SKM-1 (cell line): ENCODE measurements at regions not wholly inside any gene's neighbourhood (a gene's known extent, or its start where the extent isn't known, plus 50 kb on each side); places are given as distances from the start of the nearest gene placed in this dataset.

Experiments
- DNase-seq: peaks from one replicate; lab custom pipeline; 2025; ENCODE audit not compliant: unreplicated experiment; lab: John Stamatoyannopoulos, UW

DNA sequence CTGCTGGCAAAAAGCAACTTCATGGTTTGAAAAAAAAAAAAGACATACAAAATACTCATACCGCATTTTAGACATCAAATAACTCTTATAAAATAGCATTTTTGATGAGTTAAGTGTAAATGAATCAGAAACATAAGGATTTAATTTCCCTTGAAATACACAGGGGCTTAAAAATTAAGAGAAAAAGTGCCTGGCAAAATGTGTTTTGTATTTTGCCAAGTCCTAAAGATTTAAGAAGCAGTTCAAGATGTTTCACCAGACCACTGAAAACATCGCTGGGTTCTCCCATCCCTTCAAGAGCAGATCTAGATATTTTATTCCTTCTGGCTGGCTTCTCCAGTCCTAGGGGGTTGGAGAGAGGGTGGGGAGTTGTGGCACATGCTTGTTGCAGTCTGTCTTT is 396.4 kb downstream of the INHBA start:
- no peak for DNase-seq

DNA sequence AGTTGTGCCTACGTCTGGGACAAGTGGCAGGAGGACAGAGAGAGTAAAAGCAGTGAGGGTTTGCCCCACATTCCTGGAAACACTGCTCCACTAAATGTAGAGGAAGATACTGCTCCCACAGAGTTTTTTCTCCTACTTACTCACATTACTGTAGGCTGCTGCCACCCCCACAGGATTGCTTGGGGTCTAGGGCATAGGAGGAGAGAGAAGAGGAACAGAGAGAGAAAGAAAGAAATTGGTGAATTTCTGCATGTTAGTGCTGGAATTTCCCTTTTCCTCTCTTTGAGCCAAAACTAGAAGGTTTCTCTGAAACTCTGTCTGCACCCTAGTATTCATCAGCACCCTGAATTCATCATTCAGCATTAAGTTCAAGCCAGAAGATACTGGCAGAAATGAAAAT is 397.9 kb downstream of the INHBA start:
- DNase-seq, result no peak

DNA sequence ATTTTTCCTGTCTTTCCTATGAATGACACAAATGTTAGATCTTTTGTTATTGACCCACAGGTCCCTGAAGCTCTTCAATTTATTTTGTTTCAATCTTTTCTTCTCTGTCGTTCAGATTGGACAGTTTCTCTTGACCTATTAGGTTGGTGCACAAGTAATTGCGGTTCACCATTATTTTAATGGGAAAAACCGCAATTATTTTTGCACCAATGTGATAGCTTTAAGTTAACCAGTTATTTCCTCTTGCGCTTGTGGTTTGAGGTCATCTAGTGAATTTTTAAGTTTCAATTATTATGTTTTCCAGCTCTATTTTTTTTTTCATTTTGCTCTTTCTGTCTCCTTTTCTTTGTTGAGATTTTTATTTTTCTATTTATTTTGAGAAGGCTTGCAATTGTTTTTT is 399.2 kb downstream of the INHBA start:
- DNase-seq, result no peak

DNA sequence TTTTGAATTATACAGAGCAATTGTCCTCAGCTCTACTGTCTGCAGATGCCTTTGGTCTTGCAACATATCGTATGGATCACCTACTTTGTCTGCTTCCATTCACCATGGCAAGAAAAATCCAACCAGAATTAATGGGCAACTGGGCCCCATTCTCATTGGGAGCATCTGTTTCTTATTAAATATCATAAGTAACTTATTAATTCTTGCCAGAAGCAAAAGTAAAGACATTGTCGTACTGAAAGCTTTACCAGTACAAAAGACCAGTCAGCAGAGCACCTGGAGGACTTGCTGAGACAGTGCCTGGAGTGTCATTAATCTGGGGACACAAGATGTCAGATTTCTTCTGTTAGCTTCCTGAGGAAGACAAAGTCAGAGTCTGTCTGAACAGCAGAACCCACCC is 404.5 kb downstream of the INHBA start:
- DNase-seq, result no peak

DNA sequence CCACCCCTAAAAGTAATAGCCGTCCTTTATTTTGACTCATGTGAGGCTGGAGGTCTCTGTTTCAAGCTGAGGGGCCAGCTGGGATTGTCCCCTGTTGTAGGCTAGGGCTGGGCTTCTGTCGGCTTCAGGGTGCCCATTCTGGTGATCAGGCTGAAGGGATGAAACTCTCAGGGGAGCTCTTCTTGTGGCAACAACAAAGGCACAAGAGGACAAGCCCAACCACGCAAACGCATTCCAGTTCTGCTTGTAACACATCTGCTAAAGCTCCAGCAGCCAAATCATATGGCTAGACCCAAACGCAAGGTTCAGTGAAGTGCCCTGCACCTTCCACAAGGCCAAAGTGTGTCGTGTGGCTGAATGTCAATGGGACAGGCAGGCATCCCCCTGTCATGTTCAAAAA is 405.7 kb downstream of the INHBA start:
- DNase-seq, result no peak

DNA sequence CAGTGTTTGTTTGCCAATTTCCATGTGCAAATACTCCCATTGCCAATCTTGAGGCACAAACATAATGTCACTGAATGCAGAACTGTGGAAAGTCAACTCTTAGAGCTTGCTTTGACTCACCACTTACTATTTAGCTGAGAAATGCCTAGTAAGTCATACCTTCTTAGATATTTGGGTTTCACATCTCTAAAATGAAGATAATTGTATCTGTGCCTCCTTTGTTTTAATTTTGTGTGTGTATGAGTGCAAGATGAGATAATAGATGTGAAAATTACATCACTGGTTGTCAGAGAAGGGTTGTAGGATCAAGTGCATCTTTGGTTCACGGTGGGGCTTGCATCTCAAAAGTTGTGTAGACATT is 407.5 kb downstream of the INHBA start:
- no peak for DNase-seq

DNA sequence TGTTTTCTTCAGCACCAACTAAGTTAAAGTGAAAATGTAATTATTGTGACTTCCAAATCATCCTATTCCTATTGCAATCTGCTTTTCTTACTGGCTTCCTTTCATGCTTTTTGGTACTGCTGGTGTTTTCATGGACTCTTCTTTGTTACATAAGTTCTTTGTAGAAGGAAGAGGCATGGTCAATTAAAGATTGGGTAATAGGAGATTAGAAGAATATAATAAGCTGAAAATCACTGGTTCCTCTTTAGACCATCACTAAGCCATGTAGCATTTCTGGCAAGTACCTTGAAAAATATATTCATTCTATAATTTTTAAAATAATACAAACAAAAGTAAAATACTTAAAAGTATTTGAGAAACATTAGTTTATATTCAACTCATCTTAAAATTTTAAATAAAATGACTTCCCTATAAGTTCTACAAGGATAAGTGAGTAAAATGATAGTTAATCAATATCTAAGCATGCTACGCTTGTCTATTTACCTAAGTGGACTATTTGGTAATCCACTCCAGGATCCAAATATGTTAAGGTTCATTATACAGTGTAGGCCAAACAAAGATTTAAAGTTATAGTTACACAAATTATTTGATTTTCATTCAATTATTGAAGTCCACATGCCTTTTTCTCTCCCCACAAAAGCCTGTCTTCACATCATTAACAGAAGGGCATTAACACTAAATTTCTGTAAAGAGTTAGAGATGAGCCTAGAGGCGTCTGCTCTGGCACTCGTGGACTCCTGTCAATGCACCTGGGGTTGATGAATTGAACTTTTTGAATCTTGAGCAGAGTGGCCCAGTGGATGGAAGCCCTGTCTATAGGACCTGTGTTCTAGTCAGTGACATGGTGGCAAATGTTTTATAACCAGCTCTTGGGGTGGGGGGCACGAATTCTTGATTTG is 408.1 kb downstream of the INHBA start:
- DNase-seq, result peak; percentile 8

DNA sequence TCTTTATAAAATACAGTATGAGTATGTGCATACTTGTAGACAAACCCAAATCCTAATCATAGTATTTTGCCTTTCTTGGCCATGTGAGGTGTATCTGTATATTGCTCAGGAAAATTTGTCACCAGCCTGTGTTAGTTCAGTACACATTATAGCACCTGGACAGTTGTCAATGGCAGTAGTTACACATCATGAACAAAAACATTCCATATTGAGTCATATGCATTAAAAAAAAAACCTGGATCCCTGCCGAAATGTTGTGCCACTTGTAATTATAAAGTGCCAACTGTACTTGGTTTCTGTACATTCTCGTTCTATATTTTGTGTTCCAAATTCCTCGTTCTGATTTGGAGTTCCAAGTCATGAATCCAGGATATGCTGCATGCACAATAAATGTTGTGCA is 410.4 kb downstream of the INHBA start:
- DNase-seq, result no peak

DNA sequence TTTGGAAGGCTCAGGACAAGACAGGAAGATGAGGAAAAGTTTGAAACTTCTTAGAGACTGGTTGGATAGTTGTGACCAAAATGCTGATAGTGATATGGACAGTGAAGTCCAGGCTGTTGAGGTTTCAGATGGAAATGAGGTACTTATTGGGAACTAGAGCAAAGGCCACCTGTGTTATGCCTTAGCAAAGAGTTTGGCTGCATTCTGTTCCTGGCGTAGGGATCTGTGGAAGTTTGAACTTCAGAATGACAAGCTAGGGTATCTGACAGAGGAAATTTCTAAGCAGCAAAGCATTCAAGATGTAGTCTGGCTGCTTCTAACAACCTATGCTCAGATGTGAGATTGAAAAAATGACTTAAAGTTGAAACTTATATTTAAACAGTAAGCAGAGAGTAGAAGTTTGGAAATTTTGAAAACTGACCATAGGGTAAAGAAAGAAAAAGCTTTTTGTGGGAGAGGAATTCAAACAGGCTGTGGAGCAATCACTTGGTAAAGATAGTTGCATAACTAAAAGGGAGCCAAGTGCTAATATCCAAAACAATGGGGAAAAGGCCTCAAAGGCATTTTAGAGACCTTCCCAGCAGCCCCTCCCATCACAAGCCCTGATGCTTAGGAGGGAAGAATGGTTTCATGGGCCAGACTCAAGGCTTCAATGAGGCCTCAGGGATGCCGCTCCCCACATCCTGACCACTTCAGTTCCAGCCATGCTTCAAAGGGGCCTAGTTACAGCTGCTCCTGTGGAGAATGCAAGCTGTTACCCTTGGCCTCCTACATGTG is 415.1 kb downstream of the INHBA start:
- DNase-seq, result no peak

DNA sequence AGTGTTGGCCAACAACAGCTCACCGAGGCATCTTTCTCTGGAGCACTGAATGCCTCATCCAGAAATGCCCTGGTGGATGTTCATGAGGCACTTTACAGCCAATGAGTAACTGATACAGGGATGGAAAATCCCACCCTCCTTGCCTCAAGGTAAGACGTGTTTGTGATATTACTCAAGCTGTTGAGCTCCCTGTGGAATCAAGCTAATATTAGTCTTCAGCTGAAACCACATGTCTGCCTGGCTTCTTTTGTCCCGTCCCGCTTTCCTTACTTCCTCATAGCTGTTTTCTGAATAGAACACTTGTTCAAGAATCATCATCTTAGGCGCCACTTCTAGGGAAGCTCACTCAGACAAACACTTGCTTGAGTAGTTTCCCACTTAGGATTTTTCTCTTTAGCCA is 422.4 kb downstream of the INHBA start:
- no peak for DNase-seq

DNA sequence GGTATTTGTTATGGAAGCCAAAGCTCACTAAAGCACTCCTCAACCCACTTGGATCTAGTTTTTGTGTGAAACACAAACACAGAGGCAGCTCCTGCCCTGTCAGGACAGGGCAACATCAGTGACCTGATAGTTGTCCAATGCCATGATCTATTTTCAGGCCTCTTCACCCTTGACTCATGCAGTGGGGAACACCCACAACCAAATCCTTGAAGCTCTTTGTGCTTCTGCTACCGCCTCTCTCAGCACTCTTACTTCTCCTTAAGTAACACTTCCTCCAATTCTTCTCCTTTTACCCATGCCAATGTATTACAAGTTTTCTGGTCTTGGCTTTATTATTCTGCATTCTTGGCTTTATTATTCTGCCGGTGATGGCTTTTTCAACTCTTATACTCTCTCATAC is 425.3 kb downstream of the INHBA start:
- peak; percentile 2 for DNase-seq

DNA sequence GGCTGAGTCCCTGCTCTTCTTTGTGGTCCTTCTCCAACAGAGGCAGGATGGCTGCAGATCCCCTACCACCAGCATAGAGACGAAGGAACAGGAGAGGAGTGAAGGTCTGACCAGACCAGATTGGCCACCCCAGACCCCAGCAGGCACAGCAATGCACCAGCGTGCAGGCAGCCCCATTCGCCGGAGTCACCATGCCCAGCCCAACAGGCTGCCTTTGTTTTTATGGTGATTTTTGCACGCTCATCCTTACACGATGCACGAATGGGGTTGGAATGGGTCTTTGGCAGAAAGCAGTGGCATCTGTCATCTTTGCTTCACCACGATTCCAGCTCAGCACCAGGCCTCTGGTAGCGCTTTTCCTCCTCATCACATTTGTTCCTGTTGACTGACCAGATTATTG is 427.6 kb downstream of the INHBA start:
- DNase-seq, result no peak

DNA sequence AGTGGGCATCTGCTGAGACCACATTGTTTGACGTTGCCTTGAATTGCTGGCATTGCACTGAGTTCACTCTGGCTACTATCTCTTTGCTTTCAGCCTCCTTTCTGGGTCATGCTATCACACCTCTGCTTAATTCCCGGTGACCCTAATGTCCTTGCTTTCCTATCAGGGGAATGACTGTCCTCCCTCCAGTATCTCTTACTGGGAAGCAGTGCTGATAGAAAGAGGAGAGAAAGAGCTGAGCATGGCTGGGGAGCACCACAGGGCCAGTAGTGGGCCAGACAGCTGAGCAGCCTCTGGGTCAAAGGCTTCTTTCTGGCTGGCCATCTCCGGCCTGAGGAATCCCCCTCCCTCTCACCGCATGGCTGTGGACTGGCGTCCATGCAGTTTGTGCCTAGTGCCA is 428.7 kb downstream of the INHBA start:
- no peak for DNase-seq

DNA sequence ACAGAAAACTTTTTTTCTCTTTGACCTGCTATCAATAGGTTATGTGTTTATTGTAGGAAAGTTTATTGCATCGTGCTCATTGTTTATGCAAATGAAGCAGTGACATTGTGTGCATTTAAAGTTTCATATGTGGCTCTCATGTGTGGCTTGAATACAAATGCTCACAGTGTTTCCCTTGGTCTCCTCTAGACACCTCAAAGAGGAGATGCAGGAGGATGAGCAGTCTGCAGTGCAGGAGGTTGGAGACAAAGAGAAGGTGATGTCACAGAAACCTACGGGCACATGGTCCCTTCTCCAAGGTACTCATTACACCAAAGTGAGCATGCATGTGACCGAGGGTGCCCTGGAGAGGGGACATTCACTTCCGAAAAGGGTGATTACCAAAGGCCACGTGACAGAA is 430.2 kb downstream of the INHBA start:
- DNase-seq, result no peak

DNA sequence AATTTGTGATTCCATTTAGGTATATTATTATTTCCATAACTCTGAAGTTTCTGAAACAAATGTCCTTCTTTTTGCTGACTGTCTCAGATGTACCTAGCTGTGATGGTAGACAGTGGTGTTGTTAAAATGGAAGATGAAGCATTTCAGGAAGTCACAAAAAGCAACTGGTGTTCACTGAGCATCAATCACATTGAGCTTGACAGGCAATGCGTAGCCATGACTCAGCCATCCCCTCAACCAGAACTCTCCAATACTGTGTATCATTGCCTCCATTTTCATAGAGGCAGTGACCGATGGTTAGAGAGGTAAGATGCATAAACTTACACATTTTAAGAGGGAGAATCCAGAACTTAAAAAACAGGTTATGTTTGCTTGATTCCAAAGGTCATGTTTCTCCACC is 434.0 kb downstream of the INHBA start:
- DNase-seq, result no peak

DNA sequence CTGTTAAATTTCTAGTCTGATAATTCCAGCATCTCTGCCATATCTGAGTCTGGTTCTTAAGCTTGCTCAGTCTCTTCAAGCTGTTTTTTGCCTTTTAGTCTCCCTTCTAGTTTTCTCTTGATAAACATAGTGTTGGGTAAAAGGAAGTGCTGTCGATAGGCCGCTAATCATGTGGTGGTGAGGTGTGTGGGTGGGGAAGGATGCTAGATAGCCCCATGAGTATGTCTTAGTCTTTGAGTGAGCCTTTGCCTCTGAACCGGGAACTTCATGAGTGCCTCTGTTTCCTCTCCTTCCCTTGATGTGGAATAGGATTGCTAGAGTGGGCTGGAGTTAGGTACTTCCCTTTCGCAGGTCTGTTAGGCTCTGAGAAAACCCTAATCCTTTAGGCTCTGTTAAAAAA is 441.8 kb downstream of the INHBA start:
- no peak for DNase-seq

DNA sequence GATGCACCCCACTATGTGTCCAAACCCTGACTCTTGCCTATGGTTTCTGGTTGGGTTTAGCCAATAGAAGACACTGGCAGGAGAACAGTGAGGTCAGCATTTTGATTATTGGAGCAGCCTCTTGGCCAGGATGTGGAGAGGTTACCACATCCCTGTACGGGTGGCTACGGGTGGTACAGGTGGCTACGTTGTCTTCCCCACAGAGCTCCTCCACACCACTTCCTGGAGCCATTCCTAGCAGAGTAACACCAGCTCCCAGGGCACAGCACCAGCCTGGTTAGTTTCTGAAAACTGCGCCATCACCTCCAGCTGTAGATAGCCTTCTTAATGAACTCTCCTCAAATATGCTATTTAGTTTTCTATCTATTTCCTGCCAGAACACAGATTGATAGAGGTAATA is 445.2 kb downstream of the INHBA start:
- no peak for DNase-seq

DNA sequence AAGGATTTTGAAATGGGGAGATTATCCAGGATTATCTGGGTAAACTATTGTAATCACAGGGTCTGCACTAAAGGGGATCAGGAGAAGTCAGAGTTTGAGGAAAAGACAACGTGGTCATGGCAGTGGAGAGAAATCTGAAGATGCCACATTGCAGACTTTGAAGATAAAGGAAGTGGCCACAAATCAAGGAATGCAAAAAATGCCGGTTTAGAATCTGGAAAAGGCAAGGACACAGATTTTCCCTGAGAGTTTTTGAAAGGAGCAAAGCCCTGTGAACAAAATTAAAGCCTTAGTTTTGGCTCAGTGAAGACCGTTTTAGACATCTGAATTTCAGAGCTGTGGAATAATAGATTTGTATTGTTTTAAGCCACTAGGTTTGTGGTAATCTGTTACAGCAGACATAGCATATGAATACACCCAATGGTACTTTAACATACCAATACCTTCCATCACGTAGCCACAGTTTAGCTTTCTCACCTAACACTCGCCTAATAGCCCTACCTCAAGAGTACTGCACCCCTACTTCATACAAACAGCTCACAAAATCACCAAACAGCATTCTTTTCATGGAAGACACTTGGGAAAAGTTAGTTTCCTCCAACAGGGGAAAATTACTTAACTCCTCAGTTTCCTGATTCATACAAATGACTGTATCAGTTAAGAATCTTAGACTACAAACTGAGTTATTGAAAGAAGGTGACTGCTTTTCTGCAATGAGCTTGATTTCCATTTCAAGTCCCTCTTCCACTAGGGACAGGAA is 446.5 kb downstream of the INHBA start:
- no peak for DNase-seq

DNA sequence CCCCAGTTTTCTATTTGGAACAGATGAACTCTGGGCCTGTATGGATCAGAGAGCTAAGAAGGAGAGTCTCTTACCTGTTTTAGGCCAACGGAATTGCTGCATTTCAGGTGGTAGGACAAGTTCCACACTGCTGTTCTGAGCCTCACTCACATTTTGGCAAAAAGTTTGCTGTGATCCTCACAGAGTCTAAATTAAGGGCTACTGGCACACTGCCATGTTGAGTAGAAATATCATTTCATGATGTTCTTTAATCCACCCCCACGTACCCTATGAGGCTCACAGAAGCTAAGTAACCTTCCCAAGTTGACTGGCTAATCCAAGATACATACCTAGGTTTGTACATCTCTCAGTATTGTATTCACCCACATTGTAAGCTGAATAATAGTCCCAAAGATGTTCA is 447.2 kb downstream of the INHBA start:
- no peak for DNase-seq

DNA sequence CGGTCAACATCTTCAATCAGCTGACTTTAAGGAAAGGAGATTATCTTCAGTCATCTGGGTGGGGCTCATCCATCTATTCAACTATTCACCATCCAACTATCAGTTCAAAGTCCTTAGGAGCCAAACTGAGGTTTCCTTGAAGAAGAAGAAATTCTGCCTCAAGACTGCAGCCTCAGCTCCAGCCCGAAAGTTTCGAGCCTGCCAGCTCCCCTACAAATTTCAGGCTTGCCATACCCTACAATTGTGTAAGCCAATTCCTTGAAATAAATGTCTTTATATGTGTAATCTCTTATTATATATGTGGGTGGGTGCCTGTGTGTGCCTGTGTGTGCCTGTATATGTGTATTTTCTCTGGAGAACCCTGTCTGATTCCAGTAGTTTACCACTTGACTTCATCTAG is 447.8 kb downstream of the INHBA start:
- no peak for DNase-seq

DNA sequence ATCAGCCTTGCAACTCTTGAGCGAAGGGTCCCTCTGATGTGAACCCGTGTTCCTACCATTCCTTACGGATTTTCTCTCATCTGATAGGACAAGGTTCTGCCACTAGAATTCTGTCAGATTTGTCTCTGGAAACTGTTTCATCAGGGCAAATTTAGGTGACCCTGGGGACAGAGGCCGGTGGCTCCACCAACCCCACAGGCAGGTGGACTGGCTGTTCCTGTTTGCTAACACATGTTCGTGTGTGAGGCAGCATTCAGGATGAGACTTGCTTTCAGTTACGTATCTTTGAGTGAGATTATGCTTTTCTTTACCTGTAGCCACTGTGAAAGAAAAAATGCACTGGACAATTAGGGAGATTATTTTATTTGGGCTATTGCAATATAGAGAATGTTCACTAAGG is 449.9 kb downstream of the INHBA start:
- DNase-seq, result no peak

DNA sequence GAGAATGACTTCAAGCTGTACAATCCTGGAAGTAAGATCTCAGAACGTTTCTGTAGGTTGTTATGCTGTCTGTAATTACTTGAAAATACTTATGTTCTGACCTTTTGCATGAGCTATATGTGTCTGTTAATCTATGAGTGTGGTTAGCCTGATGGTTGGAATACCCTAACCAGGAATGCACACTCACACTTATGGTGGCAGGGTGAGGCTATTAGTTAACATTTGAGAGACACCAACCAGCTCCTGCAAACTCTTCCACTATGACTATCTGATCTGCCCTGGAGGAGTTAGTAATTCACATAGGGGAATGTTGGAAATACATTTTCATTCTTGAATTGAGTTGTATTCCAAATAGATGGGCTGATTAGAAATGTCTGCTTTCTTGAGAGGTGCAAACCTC is 450.3 kb downstream of the INHBA start:
- no peak for DNase-seq
